Astrocyte (in vitro differentiated cells and primary cell): ENCODE measurements at regions not wholly inside any gene's neighbourhood (a gene's known extent, or its start where the extent isn't known, plus 50 kb on each side); places are given as distances from the start of the nearest gene placed in this dataset.

Experiments
- EZH2 ChIP-seq: IDR thresholded peaks from 2 replicates; pipeline ENCODE4 v1.6.1; 2012; ENCODE audit warnings: mild to moderate bottlenecking, low read length, inconsistent platforms; ENCODE audit not compliant: insufficient read depth
- TF ChIP-seq, protein P1 (sequence below): IDR thresholded peaks from 2 replicates; pipeline ENCODE4 v1.5.1; 2011; ENCODE audit warnings: low read depth, mild to moderate bottlenecking, inconsistent platforms, low read length, moderate library complexity; ENCODE audit not compliant: insufficient read depth

DNA sequence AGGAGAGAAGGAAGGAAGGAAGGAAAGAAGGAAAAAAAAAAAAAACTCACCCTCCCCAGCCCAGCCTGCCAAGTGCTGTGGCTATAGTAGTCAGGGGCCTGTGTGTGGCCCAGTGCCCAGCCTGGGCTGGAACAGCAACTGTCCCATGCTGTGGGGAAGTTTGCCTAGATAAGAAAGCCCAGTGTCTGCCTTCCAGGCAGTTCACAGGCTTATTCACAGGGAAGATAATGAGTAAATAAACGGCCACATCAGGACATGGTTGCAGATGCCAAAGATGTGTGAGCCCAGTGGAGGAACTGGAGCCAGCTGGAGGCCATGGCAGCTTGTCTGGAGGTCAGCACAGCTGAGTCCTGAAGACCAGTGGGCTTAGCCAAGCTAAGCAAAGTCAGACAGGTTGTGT is 132.4 kb upstream of the FOXK1 start:
- TF ChIP-seq, protein P1, sequence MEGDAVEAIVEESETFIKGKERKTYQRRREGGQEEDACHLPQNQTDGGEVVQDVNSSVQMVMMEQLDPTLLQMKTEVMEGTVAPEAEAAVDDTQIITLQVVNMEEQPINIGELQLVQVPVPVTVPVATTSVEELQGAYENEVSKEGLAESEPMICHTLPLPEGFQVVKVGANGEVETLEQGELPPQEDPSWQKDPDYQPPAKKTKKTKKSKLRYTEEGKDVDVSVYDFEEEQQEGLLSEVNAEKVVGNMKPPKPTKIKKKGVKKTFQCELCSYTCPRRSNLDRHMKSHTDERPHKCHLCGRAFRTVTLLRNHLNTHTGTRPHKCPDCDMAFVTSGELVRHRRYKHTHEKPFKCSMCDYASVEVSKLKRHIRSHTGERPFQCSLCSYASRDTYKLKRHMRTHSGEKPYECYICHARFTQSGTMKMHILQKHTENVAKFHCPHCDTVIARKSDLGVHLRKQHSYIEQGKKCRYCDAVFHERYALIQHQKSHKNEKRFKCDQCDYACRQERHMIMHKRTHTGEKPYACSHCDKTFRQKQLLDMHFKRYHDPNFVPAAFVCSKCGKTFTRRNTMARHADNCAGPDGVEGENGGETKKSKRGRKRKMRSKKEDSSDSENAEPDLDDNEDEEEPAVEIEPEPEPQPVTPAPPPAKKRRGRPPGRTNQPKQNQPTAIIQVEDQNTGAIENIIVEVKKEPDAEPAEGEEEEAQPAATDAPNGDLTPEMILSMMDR, result no peak
- TF ChIP-seq EZH2, result no peak
